Stimulated activated CD4-positive, alpha-beta T cell treated with anti-CD3 and anti-CD28 coated beads, Interleukin-12 subunit alpha, Interleukin-12 subunit beta, amount 100 ng/mL, for 24 hours (primary cell): ENCODE measurements at regions not wholly inside any gene's neighbourhood (a gene's known extent, or its start where the extent isn't known, plus 50 kb on each side); places are given as distances from the start of the nearest gene placed in this dataset.

Source experiments
- DNase-seq, 2 experiments: peaks; one replicate each; pipeline ENCODE4 v3.0.0-alpha.2; 2020; ENCODE audit warnings: low read depth in 2 of 2

- DNase-seq = no peak
Measured at GRCh38 chr12:75905922-75906321, 125.7 kb downstream of the PHLDA1 start.

DNA sequence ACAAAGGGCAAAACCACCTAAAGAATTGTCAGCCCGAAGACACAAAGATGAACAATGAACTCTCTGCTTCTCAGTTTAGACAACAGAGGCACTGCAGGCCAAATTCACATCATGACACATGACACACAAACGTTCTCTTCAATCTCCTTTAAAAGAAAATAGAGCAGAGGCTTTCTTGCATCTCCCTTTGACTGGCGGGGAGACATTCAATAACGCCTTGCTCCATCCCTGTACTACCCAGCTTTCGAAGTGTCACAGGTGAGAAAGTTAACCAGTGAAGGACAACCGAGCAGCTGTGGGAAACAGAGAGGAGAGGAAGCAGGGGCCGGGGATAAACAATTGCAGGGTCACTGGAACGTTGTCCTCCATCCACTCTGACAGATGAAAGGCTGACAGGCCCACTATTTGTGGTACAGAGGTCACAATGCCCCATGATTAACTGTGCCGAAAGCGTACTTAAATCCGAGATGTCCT lies 130.8 kb downstream of the PHLDA1 start:
- no peak for DNase-seq

DNA sequence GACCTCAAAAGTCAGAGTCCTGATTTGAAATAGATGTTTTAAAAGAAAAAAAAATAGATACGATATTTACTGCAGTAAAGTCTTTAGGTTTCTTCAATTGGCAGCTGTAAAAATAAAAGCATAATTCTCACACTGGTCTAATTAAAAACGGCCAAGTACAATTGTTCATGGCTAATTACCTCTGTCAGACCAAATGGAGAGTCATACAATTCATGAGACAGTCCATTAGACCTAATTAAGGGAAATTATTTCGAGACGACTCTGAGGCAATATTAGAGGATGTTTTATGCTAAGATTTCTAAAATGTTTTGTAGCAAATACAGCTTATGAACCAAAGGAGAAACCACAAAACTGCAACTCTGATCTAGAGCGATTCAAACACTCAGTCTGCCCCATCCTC lies 131.3 kb downstream of the PHLDA1 start:
- no peak for DNase-seq

GRCh38 chr12:75894965-75895754 lies 136.4 kb downstream of the PHLDA1 start:
- no peak for DNase-seq

GRCh38 chr12:75893765-75894164 lies 137.8 kb downstream of the PHLDA1 start:
- DNase-seq = no peak

GRCh38 chr12:75892731-75893408 lies 138.7 kb downstream of the PHLDA1 start:
- no peak for DNase-seq

GRCh38 chr12:75891072-75891471 lies 140.5 kb downstream of the PHLDA1 start:
- no peak for DNase-seq

GRCh38 chr12:75890660-75891059 lies 140.9 kb downstream of the PHLDA1 start:
- no peak for DNase-seq

GRCh38 chr12:75890141-75890540 lies 141.4 kb downstream of the PHLDA1 start:
- no peak for DNase-seq

DNA sequence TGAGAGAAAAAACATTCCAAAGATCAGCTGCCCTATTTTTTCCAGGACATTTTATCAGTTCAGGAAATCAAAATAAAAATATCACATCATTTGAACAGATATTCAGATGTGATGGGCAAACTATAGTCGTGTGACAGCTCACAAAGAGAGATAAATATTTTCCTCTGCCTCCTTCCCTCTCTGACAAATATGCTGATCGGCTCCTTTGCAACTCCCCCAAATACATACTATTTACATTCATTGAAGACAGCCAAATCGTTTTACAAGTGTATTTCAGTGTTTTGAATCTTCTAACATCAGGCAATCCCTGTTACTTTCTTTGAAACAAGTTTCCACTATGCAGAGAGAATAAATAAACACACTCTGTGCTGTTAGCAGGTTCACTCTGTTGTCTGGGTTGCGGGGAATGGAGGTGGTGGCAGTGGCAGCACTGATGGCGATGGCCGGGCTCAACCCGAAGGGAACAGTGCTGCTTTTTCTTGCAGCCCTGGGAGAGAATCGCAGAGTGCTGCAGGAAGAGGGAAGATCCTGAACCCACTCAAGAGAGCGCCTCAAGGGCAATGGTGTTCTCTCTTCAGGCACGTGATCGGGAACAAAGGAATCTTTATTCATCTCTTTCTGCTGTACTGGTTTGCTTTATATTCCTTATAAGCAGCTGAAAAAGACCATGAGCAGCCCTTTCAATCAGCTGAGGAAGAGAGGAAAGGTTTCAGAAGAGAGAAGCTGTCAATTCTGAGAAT lies 142.5 kb downstream of the PHLDA1 start:
- no peak for DNase-seq

GRCh38 chr12:75888399-75888798 lies 143.2 kb downstream of the PHLDA1 start:
- no peak for DNase-seq

DNA sequence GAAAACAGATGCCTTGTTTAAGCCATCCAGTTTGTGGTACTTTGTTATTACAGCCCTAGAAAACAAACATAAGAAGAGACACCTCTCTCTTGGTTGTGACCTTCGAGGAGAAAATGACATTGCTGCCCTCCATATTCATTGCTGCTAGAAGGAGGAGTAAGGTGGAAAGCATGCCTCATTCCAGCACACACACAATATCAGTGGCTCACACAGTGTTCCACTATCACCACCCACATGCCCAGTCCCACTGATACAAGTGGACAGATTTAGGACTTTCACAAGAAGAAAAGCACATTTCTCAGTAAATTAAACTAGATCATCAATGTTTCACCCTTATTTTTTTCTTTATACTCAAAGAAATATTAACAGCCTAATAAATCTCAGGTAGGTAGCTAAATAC lies 143.6 kb downstream of the PHLDA1 start:
- no peak for DNase-seq

- no peak for DNase-seq
Measured at GRCh38 chr12:75884465-75884985, 147.1 kb downstream of the PHLDA1 start.

GRCh38 chr12:75883241-75883640 lies 148.3 kb downstream of the PHLDA1 start:
- DNase-seq = no peak

DNA sequence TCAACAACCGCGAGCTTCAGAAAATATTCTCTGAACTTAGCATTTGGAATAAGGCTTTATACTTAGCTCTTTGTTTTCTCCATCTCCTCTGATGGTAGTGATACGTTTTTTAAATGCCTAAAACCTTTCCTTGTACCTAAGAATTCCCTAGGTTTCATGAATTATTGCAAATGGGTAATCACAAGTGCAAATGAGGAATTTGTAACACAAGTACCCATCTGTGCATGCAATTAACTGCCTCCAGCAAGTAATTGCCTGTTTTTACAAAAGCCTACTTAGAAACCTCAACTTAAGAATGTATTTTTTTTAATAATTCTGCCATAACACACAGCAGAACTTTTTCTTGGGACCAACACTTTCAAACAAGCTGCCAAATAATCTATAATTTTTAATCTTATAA lies 149.2 kb downstream of the PHLDA1 start:
- DNase-seq = no peak

- no peak for DNase-seq
Measured at GRCh38 chr12:75881920-75882319, 149.7 kb downstream of the PHLDA1 start.

DNA sequence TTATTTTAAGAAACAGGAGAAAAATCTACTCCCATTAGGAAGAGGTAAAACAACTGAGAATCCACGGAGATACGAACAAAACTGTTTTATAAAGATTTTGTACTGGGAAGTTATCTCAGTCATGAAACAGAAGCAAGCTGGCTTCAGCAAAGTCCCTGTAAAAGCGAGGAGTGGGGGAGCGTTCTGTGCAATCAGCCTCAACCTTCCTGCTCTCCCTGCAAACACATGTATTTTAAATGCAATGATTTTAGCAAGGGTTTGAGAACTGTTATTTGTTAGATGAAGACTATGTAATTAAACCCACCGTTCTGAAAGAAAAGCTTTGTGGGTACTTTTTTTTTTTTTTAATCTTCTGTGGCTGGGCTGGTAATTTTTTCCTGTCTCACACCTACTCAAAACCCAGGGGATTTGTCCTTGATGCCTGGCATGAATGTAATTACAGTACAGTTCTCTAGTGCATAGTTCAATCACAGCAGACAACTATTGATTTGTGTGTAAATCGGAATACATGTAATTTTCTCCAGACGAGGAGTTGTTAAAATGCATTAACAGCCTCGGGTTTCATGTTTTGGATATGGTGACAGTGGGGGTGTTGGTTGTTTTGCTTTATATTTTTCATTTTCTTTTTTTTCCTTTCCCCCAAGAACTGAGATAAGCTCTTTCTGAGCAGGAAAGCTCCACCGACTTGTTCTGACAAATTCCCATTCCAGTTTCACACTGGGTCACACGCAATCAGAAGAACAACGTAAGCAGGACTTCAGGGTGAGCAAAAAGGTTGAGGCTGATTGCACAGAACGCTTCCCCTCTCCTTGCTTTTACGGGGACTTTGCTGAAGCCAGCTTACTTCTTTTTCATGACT lies 153.6 kb downstream of the PHLDA1 start:
- no peak for DNase-seq

GRCh38 chr12:75876832-75877762 lies 154.5 kb downstream of the PHLDA1 start:
- no peak for DNase-seq

- no peak for DNase-seq
Measured at GRCh38 chr12:75874441-75874840, 157.1 kb downstream of the PHLDA1 start.

DNA sequence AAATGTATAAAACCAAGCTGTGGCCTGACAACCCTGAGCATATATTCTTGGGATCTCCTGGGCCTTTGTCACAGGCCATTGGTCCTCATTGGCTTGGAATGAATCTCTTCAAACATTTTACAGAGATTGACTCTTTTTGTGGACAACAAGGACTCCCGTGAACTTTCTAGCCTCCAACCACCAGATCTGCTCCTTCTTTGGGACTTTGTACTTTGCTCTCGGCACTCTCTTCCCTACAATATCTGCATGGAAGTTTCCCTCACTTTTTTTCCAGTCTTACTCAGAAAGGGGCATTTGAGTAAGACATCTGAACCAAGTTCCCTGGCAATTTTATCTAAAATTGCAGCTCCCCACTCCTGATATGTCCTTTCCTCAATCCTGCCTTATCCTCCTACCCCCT lies 158.8 kb downstream of the PHLDA1 start:
- DNase-seq = no peak
